NOMO-1 treated with dmso at 0.1 percent for 144 hours (cell line): ENCODE measurements at regions not wholly inside any gene's neighbourhood (a gene's known extent, or its start where the extent isn't known, plus 50 kb on each side); places are given as distances from the start of the nearest gene placed in this dataset.

ENCODE experiments used
- DNase-seq: peaks from one replicate; lab custom pipeline; 2025; ENCODE audit not compliant: unreplicated experiment; lab: John Stamatoyannopoulos, UW

GRCh38 chr6:145384503-145384902 is 350.8 kb downstream of the EPM2A start:
- DNase-seq = no peak

- DNase-seq = no peak
These were observed 338.8 kb downstream of the EPM2A start for GRCh38 chr6:145396499-145396898.

- DNase-seq = no peak
These were observed 334.8 kb downstream of the EPM2A start for GRCh38 chr6:145400508-145400907.

- no peak for DNase-seq
These were observed 330.2 kb downstream of the EPM2A start for GRCh38 chr6:145405006-145405551.

GRCh38 chr6:145406783-145407182 is 328.5 kb downstream of the EPM2A start:
- DNase-seq = no peak

- DNase-seq = no peak
These were observed 319.7 kb downstream of the EPM2A start for GRCh38 chr6:145415616-145416015.

- no peak for DNase-seq
These were observed 314.7 kb downstream of the EPM2A start for GRCh38 chr6:145420599-145420998.

GRCh38 chr6:145423936-145424335 is 311.4 kb downstream of the EPM2A start:
- no peak for DNase-seq

- DNase-seq = no peak
These were observed 308.1 kb downstream of the EPM2A start for GRCh38 chr6:145427232-145427631.

GRCh38 chr6:145428706-145429105 is 306.6 kb downstream of the EPM2A start:
- no peak for DNase-seq

GRCh38 chr6:145442110-145442509 is 293.2 kb downstream of the EPM2A start:
- no peak for DNase-seq

GRCh38 chr6:145445674-145446073 is 289.6 kb downstream of the EPM2A start:
- no peak for DNase-seq

- DNase-seq = no peak
These were observed 284.3 kb downstream of the EPM2A start for GRCh38 chr6:145451029-145451428.

- no peak for DNase-seq
These were observed 281.9 kb downstream of the EPM2A start for GRCh38 chr6:145453376-145453775.

GRCh38 chr6:145454006-145454405 is 281.3 kb downstream of the EPM2A start:
- no peak for DNase-seq

- DNase-seq = no peak
These were observed 277.8 kb downstream of the EPM2A start for GRCh38 chr6:145457556-145457955.

GRCh38 chr6:145468534-145468933 is 266.8 kb downstream of the EPM2A start:
- no peak for DNase-seq

- DNase-seq = no peak
These were observed 266.3 kb downstream of the EPM2A start for GRCh38 chr6:145469021-145469420.

GRCh38 chr6:145475794-145476396 is 259.4 kb downstream of the EPM2A start:
- DNase-seq = no peak

- DNase-seq = no peak
These were observed 255.3 kb downstream of the EPM2A start for GRCh38 chr6:145480024-145480423.

- DNase-seq = no peak
These were observed 251.9 kb downstream of the EPM2A start for GRCh38 chr6:145483191-145483996.

GRCh38 chr6:145485288-145485687 is 250.0 kb downstream of the EPM2A start:
- no peak for DNase-seq
